ENCODE measurements at regions not wholly inside any gene's neighbourhood (a gene's known extent, or its start where the extent isn't known, plus 50 kb on each side); places are given as distances from the start of the nearest gene placed in this dataset.

GRCh38 chr5:175588709-175589429 lies 69.0 kb upstream of the HRH2 start:
- Histone ChIP-seq H3K79me2 (no peaks in the 10 kb centered on the region), H3K9me3 (ENCODE audit: low read depth) (no peaks in the 10 kb centered on the region), H3K36me3 (replicated peaks; ENCODE audit: insufficient read depth, low read depth) (no peaks in the 10 kb centered on the region), H2AFZ (no peak overlapping the region), H3K27ac (no peak overlapping the region), H3K27me3 (no peaks in the 10 kb centered on the region), H3K4me1 (ENCODE audit: insufficient read depth) (no peaks in the 10 kb centered on the region), H4K20me1 (ENCODE audit: insufficient read depth, poor library complexity, severe bottlenecking) (no peaks in the 10 kb centered on the region), H3K4me2 (no peak overlapping the region), H3K9me2 (replicated peaks; ENCODE audit: insufficient read depth) (no peaks in the 10 kb centered on the region), H3K4me3 (no peak overlapping the region)
- TF ChIP-seq EZH2phosphoT487 (IDR thresholded peaks at IDR 0.05; ENCODE audit: low read depth, severe bottlenecking, unreplicated experiment) (no peak), EZH2 (IDR thresholded peaks at IDR 0.05; ENCODE audit: borderline replicate concordance) (no peak), CTCF (IDR thresholded peaks at IDR 0.05; ENCODE audit: poor library complexity) (no peak)
- WGBS (ENCODE audit: low lambda C conversion rate, missing lambda C conversion rate) = 88% methylated on average over 5 of the region's 5 CpGs
- no peak for DNase-seq (ENCODE audit: low spot score)

GRCh38 chr5:175589714-175590113 lies 68.2 kb upstream of the HRH2 start:
- H3K4me1 ChIP-seq (ENCODE audit: insufficient read depth) = no peaks in the 10 kb centered on the region
- TF ChIP-seq CTCF (IDR thresholded peaks at IDR 0.05; ENCODE audit: poor library complexity) = no peak
- TF ChIP-seq EZH2phosphoT487 (IDR thresholded peaks at IDR 0.05; ENCODE audit: low read depth, severe bottlenecking, unreplicated experiment) = no peak
- no peak for TF ChIP-seq EZH2 (IDR thresholded peaks at IDR 0.05; ENCODE audit: borderline replicate concordance)
- no peaks in the 10 kb centered on the region for H3K9me3 ChIP-seq (ENCODE audit: low read depth)
- no peak overlapping the region for H3K27ac ChIP-seq
- no peak overlapping the region for H2AFZ ChIP-seq
- no peaks in the 10 kb centered on the region for H3K36me3 ChIP-seq (replicated peaks; ENCODE audit: insufficient read depth, low read depth)
- H3K4me3 ChIP-seq = no peak overlapping the region
- WGBS (ENCODE audit: low lambda C conversion rate, missing lambda C conversion rate) = 89% methylated on average over 6 of the region's 6 CpGs
- no peak overlapping the region for H3K4me2 ChIP-seq
- H3K27me3 ChIP-seq = no peaks in the 10 kb centered on the region
- no peak for DNase-seq (ENCODE audit: low spot score)
- H3K79me2 ChIP-seq = no peaks in the 10 kb centered on the region
- H4K20me1 ChIP-seq (ENCODE audit: insufficient read depth, poor library complexity, severe bottlenecking) = no peaks in the 10 kb centered on the region
- no peaks in the 10 kb centered on the region for H3K9me2 ChIP-seq (replicated peaks; ENCODE audit: insufficient read depth)

- Histone ChIP-seq H3K27me3 (no peaks in the 10 kb centered on the region), H2AFZ (no peak overlapping the region), H3K79me2 (no peaks in the 10 kb centered on the region), H3K9me2 (replicated peaks; ENCODE audit: insufficient read depth) (no peaks in the 10 kb centered on the region), H3K27ac (no peak overlapping the region), H3K9me3 (ENCODE audit: low read depth) (no peaks in the 10 kb centered on the region), H3K4me1 (ENCODE audit: insufficient read depth) (no peaks in the 10 kb centered on the region), H4K20me1 (ENCODE audit: insufficient read depth, poor library complexity, severe bottlenecking) (no peaks in the 10 kb centered on the region), H3K36me3 (replicated peaks; ENCODE audit: insufficient read depth, low read depth) (no peaks in the 10 kb centered on the region), H3K4me2 (no peak overlapping the region), H3K4me3 (no peak overlapping the region)
- TF ChIP-seq EZH2 (IDR thresholded peaks at IDR 0.05; ENCODE audit: borderline replicate concordance) = no peak
- TF ChIP-seq EZH2phosphoT487 (IDR thresholded peaks at IDR 0.05; ENCODE audit: low read depth, severe bottlenecking, unreplicated experiment) = no peak
- no peak for TF ChIP-seq CTCF (IDR thresholded peaks at IDR 0.05; ENCODE audit: poor library complexity)
- DNase-seq (ENCODE audit: low spot score) = peak; percentile 24
- WGBS (ENCODE audit: low lambda C conversion rate, missing lambda C conversion rate) = 53% methylated on average over 3 of the region's 3 CpGs
Measured at GRCh38 chr5:175590471-175590881, 67.4 kb upstream of the HRH2 start.

Data from hepatocyte (in vitro differentiated cells).